HCT116 (cell line): ENCODE measurements at regions not wholly inside any gene's neighbourhood (a gene's known extent, or its start where the extent isn't known, plus 50 kb on each side); places are given as distances from the start of the nearest gene placed in this dataset.

ENCODE experiments used
- ATAC-seq: fragments of 200-7000 bp; cut with Tn5 transposase; 2 replicates; pipeline ENCODE4 v1.9.1; 2020; ENCODE audit warnings: mild to moderate bottlenecking, moderate library complexity
- BruUV-seq: library from RNA; stranded (reverse); fragments of 400-500 nt; replicated peaks from 2 replicates; lab custom pipeline; 2021; lab: Mats Ljungman, UMichigan
- CTCF ChIA-PET: fragments of 300-600 bp; sonication (Branson Sonifier 250); formaldehyde crosslinking; loops from one replicate; lab custom pipeline; 2021; ENCODE audit warnings: antibody characterized with exemption; lab: Charles Lee
- POLR2A ChIA-PET: fragments of 300-600, 350-600 bp; sonication (Branson Sonifier 250); formaldehyde crosslinking; loops from one replicate; lab custom pipeline; 2021; ENCODE audit warnings: antibody characterized with exemption; lab: Charles Lee
- RAD21 ChIA-PET, 2 experiments: fragments of 300-600 bp; sonication (Branson Sonifier 250); formaldehyde crosslinking; loops; one replicate each; lab custom pipeline; 2023; ENCODE audit warnings: low total read pairs in 2 of 2; ENCODE audit not compliant: uncharacterized antibody in 2 of 2, unreplicated experiment in 2 of 2, low non-redundant PET in 1 of 2; lab: Charles Lee
- DNase-seq: peaks from one replicate; pipeline ENCODE4 v3.0.0-alpha.2; 2010; ENCODE audit warnings: low read depth, low spot score
- H2AFZ ChIP-seq: fragments of 200-600 bp; shearing (Covaris generic), sonication (generic); 2 replicates; pipeline ENCODE4 v1.6.1; 2017; ENCODE audit warnings: low read depth, mixed run types, mixed read lengths, antibody characterized with exemption, low read length; ENCODE audit not compliant: poor library complexity, severe bottlenecking
- H3K27ac ChIP-seq: 2 replicates; pipeline ENCODE4 v1.5.1; 2012; ENCODE audit warnings: low read depth, low read length
- H3K27me3 ChIP-seq: fragments of 200-600 bp; sonication (generic); 2 replicates; pipeline ENCODE4 v1.6.1; 2016; ENCODE audit warnings: mixed run types, low read length, mixed read lengths; ENCODE audit not compliant: insufficient read depth
- H3K36me3 ChIP-seq, 2 experiments: fragments of 200-500 bp in 1 of 2; fragments of 200-600 bp in 1 of 2; sonication (Bioruptor generic) in 1 of 2; sonication (generic) in 1 of 2; 2 replicates each; pipeline versions ENCODE4 v1.5.1 to v1.6.1; 2014 to 2016; ENCODE audit warnings: low read length in 2 of 2, inconsistent platforms in 1 of 2, mixed read lengths in 1 of 2, mixed run types in 1 of 2; ENCODE audit not compliant: insufficient read depth in 2 of 2, control insufficient read depth in 1 of 2
- H3K4me1 ChIP-seq, 2 experiments: fragments of 200-600 bp in 1 of 2; sonication (generic) in 1 of 2; 2 replicates each; pipeline versions ENCODE4 v1.5.1 to v1.6.1; 2012 to 2017; ENCODE audit warnings: low read length in 2 of 2, inconsistent platforms in 1 of 2, mild to moderate bottlenecking in 1 of 2, mixed read lengths in 1 of 2, mixed run types in 1 of 2, moderate library complexity in 1 of 2; ENCODE audit not compliant: insufficient read depth in 2 of 2, control insufficient read depth in 1 of 2
- H3K4me2 ChIP-seq: fragments of 200-600 bp; sonication (generic); 2 replicates; pipeline ENCODE4 v1.6.1; 2017; ENCODE audit warnings: mixed run types, low read length, mixed read lengths
- H3K4me3 ChIP-seq, 2 experiments: fragments of 200-600 bp in 1 of 2; sonication (generic) in 1 of 2; replicated peaks in 1 of 2; 2 replicates each; pipeline ENCODE4 v1.5.1; 2011 to 2016; ENCODE audit warnings: low read length in 2 of 2, control low read depth in 1 of 2, low read depth in 1 of 2, mild to moderate bottlenecking in 1 of 2, mixed read lengths in 1 of 2, mixed run types in 1 of 2
- H3K79me2 ChIP-seq: fragments of 200-600 bp; sonication (generic); 2 replicates; pipeline ENCODE4 v1.6.1; 2017; ENCODE audit warnings: mild to moderate bottlenecking, mixed run types, low read length, moderate library complexity, mixed read lengths; ENCODE audit not compliant: insufficient read depth
- H3K9ac ChIP-seq: fragments of 200-600 bp; sonication (generic); 2 replicates; pipeline ENCODE4 v1.6.1; 2016; ENCODE audit warnings: low read length, mixed read lengths
- H3K9me2 ChIP-seq: fragments of 200-600 bp; sonication (generic), shearing (Covaris generic); 2 replicates; pipeline ENCODE4 v1.6.1; 2017; ENCODE audit warnings: mixed run types, mild to moderate bottlenecking, moderate library complexity; ENCODE audit not compliant: insufficient read depth
- H3K9me3 ChIP-seq, 2 experiments: fragments of 200-500 bp in 1 of 2; fragments of 200-600 bp in 1 of 2; sonication (Bioruptor generic) in 1 of 2; sonication (generic) in 1 of 2; 2 replicates each; pipeline ENCODE4 v1.6.1; 2014 to 2017; ENCODE audit warnings: low read length in 2 of 2, mixed read lengths in 2 of 2, inconsistent platforms in 1 of 2, low read depth in 1 of 2, mild to moderate bottlenecking in 1 of 2, mixed run types in 1 of 2, moderate library complexity in 1 of 2; ENCODE audit not compliant: control insufficient read depth in 1 of 2, insufficient read depth in 1 of 2
- H4K20me1 ChIP-seq: fragments of 200-600 bp; sonication (generic), shearing (Covaris generic); 2 replicates; pipeline ENCODE4 v1.6.1; 2017; ENCODE audit warnings: mixed run types, mild to moderate bottlenecking, moderate library complexity; ENCODE audit not compliant: insufficient read depth
- ATF3 ChIP-seq: IDR thresholded peaks from 2 replicates; pipeline ENCODE4 v1.6.1; 2012
- EGR1 ChIP-seq: IDR thresholded peaks from 2 replicates; pipeline ENCODE4 v1.6.1; 2012; ENCODE audit warnings: low read depth
- ELF1 ChIP-seq: IDR thresholded peaks from 2 replicates; pipeline ENCODE4 v1.6.1; 2012; ENCODE audit warnings: low read depth, borderline replicate concordance
- EZH2 ChIP-seq: fragments of 200-600 bp; sonication (generic); IDR thresholded peaks from 2 replicates; pipeline ENCODE4 v1.6.1; 2017; ENCODE audit warnings: antibody characterized with exemption, mixed run types
- POLR2A ChIP-seq: IDR thresholded peaks from 2 replicates; pipeline ENCODE4 v1.7.0; 2011; ENCODE audit warnings: borderline replicate concordance; ENCODE audit not compliant: insufficient read depth, insufficient read length; ENCODE audit errors: extremely low read depth
- RAD21 ChIP-seq: IDR thresholded peaks from 2 replicates; pipeline ENCODE4 v1.6.1; 2012; ENCODE audit warnings: low read depth, mild to moderate bottlenecking
- SIN3A ChIP-seq: IDR thresholded peaks from 2 replicates; pipeline ENCODE4 v1.6.1; 2012; ENCODE audit warnings: low read depth
- YY1 ChIP-seq: IDR thresholded peaks from 2 replicates; pipeline ENCODE4 v1.6.1; 2011; ENCODE audit warnings: low read length, low read depth, moderate library complexity, mild to moderate bottlenecking; ENCODE audit not compliant: insufficient replicate concordance; ENCODE audit errors: extremely low read depth
- ZBTB33 ChIP-seq: IDR thresholded peaks from 2 replicates; pipeline ENCODE4 v1.6.1; 2011; ENCODE audit warnings: mild to moderate bottlenecking, low read length, moderate library complexity; ENCODE audit not compliant: insufficient replicate concordance; ENCODE audit errors: extremely low read depth
- ZFX ChIP-seq: fragments of 450-650 bp; IDR thresholded peaks from 2 replicates; pipeline ENCODE4 v1.6.1; 2017
- intact Hi-C: fragments of 100-400 bp; cut with micrococcal nuclease; formaldehyde crosslinking; loops from 2 replicates; pipeline ENCODE4 v1.10.0; 2022

GRCh38 chr11:86147004-86147403 lies 78.1 kb upstream of the PICALM start:
- no peak overlapping the region for H3K27ac ChIP-seq
- no peak overlapping the region for H3K9ac ChIP-seq
- H3K4me2 ChIP-seq: no peak overlapping the region
- H3K4me1 ChIP-seq: no peaks in the 10 kb centered on the region
- no peak for DNase-seq
- ChIA-PET CTCF (no interaction called here), POLR2A (no interaction called here), RAD21 (no interaction called here)
- ATAC-seq: no peak
- H3K79me2 ChIP-seq: no peaks in the 10 kb centered on the region
- BruUV-seq: no TSS peak
- no peaks in the 10 kb centered on the region for H3K9me2 ChIP-seq
- intact Hi-C loops: no loop called here
- no peak overlapping the region for H3K4me3 ChIP-seq
- H4K20me1 ChIP-seq: no peaks in the 10 kb centered on the region
- no peaks in the 10 kb centered on the region for H3K36me3 ChIP-seq
- TF ChIP-seq POLR2A: no peak
- H3K27me3 ChIP-seq: no peaks in the 10 kb centered on the region
- no peaks in the 10 kb centered on the region for H3K9me3 ChIP-seq
- no peak overlapping the region for H2AFZ ChIP-seq

GRCh38 chr11:86145439-86146156 lies 76.7 kb upstream of the PICALM start:
- no peak for DNase-seq
- Histone ChIP-seq H3K27me3 (no peaks in the 10 kb centered on the region), H3K9me2 (no peaks in the 10 kb centered on the region), H3K4me3 (no peak overlapping the region), H4K20me1 (no peaks in the 10 kb centered on the region), H3K9ac (no peak overlapping the region), H3K27ac (no peak overlapping the region), H3K4me2 (no peak overlapping the region), H2AFZ (no peak overlapping the region), H3K4me1 (no peaks in the 10 kb centered on the region), H3K9me3 (no peaks in the 10 kb centered on the region), H3K79me2 (no peaks in the 10 kb centered on the region), H3K36me3 (no peaks in the 10 kb centered on the region)
- ChIA-PET CTCF (interaction anchor here (1.5 kb wide), 1 partner anchor 104 kb away, joined by 3 read pairs; no protein-coding TSS in a partner anchor), RAD21 (no interaction called here), POLR2A (no interaction called here)
- no TSS peak for BruUV-seq
- no peak for ATAC-seq
- intact Hi-C loops: no loop called here
- TF ChIP-seq ELF1: no peak
- TF ChIP-seq RAD21: no peak
- no peak for TF ChIP-seq ZBTB33
- TF ChIP-seq SIN3A: no peak
- TF ChIP-seq ZFX: no peak
- no peak for TF ChIP-seq ATF3
- no peak for TF ChIP-seq EGR1
- TF ChIP-seq YY1: no peak
- no peak for TF ChIP-seq EZH2
